ENCODE measurements at regions not wholly inside any gene's neighbourhood (a gene's known extent, or its start where the extent isn't known, plus 50 kb on each side); places are given as distances from the start of the nearest gene placed in this dataset.

GRCh38 chr1:38208716-38209632 is 162.4 kb upstream of the POU3F1 start:
- H3K9me3 ChIP-seq (ENCODE audit: control insufficient read depth in 2 of 2, low read length in 2 of 2): no peaks in the 10 kb centered on the region
- H3K4me1 ChIP-seq (ENCODE audit: control insufficient read depth, insufficient read depth, low read length): no peaks in the 10 kb centered on the region
- H3K9ac ChIP-seq (ENCODE audit: low read length in 2 of 2): no peak overlapping the region
- H3K4me3 ChIP-seq (ENCODE audit: low read length in 2 of 2): no peak overlapping the region
- H3K27ac ChIP-seq (ENCODE audit: low read length): no peak overlapping the region
- peaks cover 4 to 6% of the 10 kb centered on the region in 2 donors for H3K27me3 ChIP-seq (ENCODE audit: control insufficient read depth in 1 of 2, insufficient read depth in 2 of 2, low read length in 2 of 2)
- no peaks in the 10 kb centered on the region for H3K36me3 ChIP-seq (ENCODE audit: control insufficient read depth in 2 of 2, insufficient read depth in 2 of 2, low read length in 2 of 2)

GRCh38 chr1:38207906-38208305 is 161.3 kb upstream of the POU3F1 start:
- no peaks in the 10 kb centered on the region for H3K36me3 ChIP-seq (ENCODE audit: control insufficient read depth in 2 of 2, insufficient read depth in 2 of 2, low read length in 2 of 2)
- no peaks in the 10 kb centered on the region for H3K9me3 ChIP-seq (ENCODE audit: control insufficient read depth in 2 of 2, low read length in 2 of 2)
- H3K4me3 ChIP-seq (ENCODE audit: low read length in 2 of 2): no peak overlapping the region
- no peak overlapping the region for H3K9ac ChIP-seq (ENCODE audit: low read length in 2 of 2)
- no peak overlapping the region for H3K27ac ChIP-seq (ENCODE audit: low read length)
- no peaks in the 10 kb centered on the region for H3K27me3 ChIP-seq (ENCODE audit: control insufficient read depth in 1 of 2, insufficient read depth in 2 of 2, low read length in 2 of 2)
- H3K4me1 ChIP-seq (ENCODE audit: control insufficient read depth, insufficient read depth, low read length): no peaks in the 10 kb centered on the region

- no peak overlapping the region for H3K4me3 ChIP-seq (ENCODE audit: low read length in 2 of 2)
- no peak overlapping the region for H3K27ac ChIP-seq (ENCODE audit: low read length)
- H3K4me1 ChIP-seq (ENCODE audit: control insufficient read depth, insufficient read depth, low read length): no peaks in the 10 kb centered on the region
- no peaks in the 10 kb centered on the region for H3K9me3 ChIP-seq (ENCODE audit: control insufficient read depth in 2 of 2, low read length in 2 of 2)
- H3K9ac ChIP-seq (ENCODE audit: low read length in 2 of 2): no peak overlapping the region
- no peaks in the 10 kb centered on the region for H3K27me3 ChIP-seq (ENCODE audit: control insufficient read depth in 1 of 2, insufficient read depth in 2 of 2, low read length in 2 of 2)
- no peaks in the 10 kb centered on the region for H3K36me3 ChIP-seq (ENCODE audit: control insufficient read depth in 2 of 2, insufficient read depth in 2 of 2, low read length in 2 of 2)
Measured at GRCh38 chr1:38207275-38207674, 160.7 kb upstream of the POU3F1 start.

GRCh38 chr1:38204698-38205097 is 158.1 kb upstream of the POU3F1 start:
- H3K4me1 ChIP-seq (ENCODE audit: control insufficient read depth, insufficient read depth, low read length): no peaks in the 10 kb centered on the region
- no peak overlapping the region for H3K4me3 ChIP-seq (ENCODE audit: low read length in 2 of 2)
- no peaks in the 10 kb centered on the region for H3K36me3 ChIP-seq (ENCODE audit: control insufficient read depth in 2 of 2, insufficient read depth in 2 of 2, low read length in 2 of 2)
- H3K9ac ChIP-seq (ENCODE audit: low read length in 2 of 2): no peak overlapping the region
- no peak overlapping the region for H3K27ac ChIP-seq (ENCODE audit: low read length)
- peaks cover 0 to 2% of the 10 kb centered on the region in 2 donors for H3K27me3 ChIP-seq (ENCODE audit: control insufficient read depth in 1 of 2, insufficient read depth in 2 of 2, low read length in 2 of 2)
- H3K9me3 ChIP-seq (ENCODE audit: control insufficient read depth in 2 of 2, low read length in 2 of 2): peaks cover 0 to 3% of the 10 kb centered on the region in 2 donors

GRCh38 chr1:38203441-38203840 is 156.8 kb upstream of the POU3F1 start:
- no peaks in the 10 kb centered on the region for H3K4me1 ChIP-seq (ENCODE audit: control insufficient read depth, insufficient read depth, low read length)
- peaks cover 0 to 2% of the 10 kb centered on the region in 2 donors for H3K27me3 ChIP-seq (ENCODE audit: control insufficient read depth in 1 of 2, insufficient read depth in 2 of 2, low read length in 2 of 2)
- H3K9me3 ChIP-seq (ENCODE audit: control insufficient read depth in 2 of 2, low read length in 2 of 2): peaks cover 0 to 3% of the 10 kb centered on the region in 2 donors
- no peaks in the 10 kb centered on the region for H3K36me3 ChIP-seq (ENCODE audit: control insufficient read depth in 2 of 2, insufficient read depth in 2 of 2, low read length in 2 of 2)
- no peak overlapping the region for H3K27ac ChIP-seq (ENCODE audit: low read length)
- no peak overlapping the region for H3K4me3 ChIP-seq (ENCODE audit: low read length in 2 of 2)
- no peak overlapping the region for H3K9ac ChIP-seq (ENCODE audit: low read length in 2 of 2)

GRCh38 chr1:38201431-38201830 is 154.8 kb upstream of the POU3F1 start:
- H3K27me3 ChIP-seq (ENCODE audit: control insufficient read depth in 1 of 2, insufficient read depth in 2 of 2, low read length in 2 of 2): peaks cover 0 to 2% of the 10 kb centered on the region in 2 donors
- H3K9me3 ChIP-seq (ENCODE audit: control insufficient read depth in 2 of 2, low read length in 2 of 2): peaks cover 0 to 3% of the 10 kb centered on the region in 2 donors
- H3K9ac ChIP-seq (ENCODE audit: low read length in 2 of 2): no peak overlapping the region
- no peaks in the 10 kb centered on the region for H3K36me3 ChIP-seq (ENCODE audit: control insufficient read depth in 2 of 2, insufficient read depth in 2 of 2, low read length in 2 of 2)
- no peak overlapping the region for H3K27ac ChIP-seq (ENCODE audit: low read length)
- no peak overlapping the region for H3K4me3 ChIP-seq (ENCODE audit: low read length in 2 of 2)
- peaks cover 10% of the 10 kb centered on the region for H3K4me1 ChIP-seq (ENCODE audit: control insufficient read depth, insufficient read depth, low read length)

- no peak overlapping the region for H3K9ac ChIP-seq (ENCODE audit: low read length in 2 of 2)
- H3K9me3 ChIP-seq (ENCODE audit: control insufficient read depth in 2 of 2, low read length in 2 of 2): peaks cover 0 to 3% of the 10 kb centered on the region in 2 donors
- peaks cover 0 to 8% of the 10 kb centered on the region in 2 donors for H3K27me3 ChIP-seq (ENCODE audit: control insufficient read depth in 1 of 2, insufficient read depth in 2 of 2, low read length in 2 of 2)
- H3K27ac ChIP-seq (ENCODE audit: low read length): no peak overlapping the region
- H3K4me3 ChIP-seq (ENCODE audit: low read length in 2 of 2): no peak overlapping the region
- peaks cover 10% of the 10 kb centered on the region for H3K4me1 ChIP-seq (ENCODE audit: control insufficient read depth, insufficient read depth, low read length)
- no peaks in the 10 kb centered on the region for H3K36me3 ChIP-seq (ENCODE audit: control insufficient read depth in 2 of 2, insufficient read depth in 2 of 2, low read length in 2 of 2)
Measured at GRCh38 chr1:38198621-38199020, 152.0 kb upstream of the POU3F1 start.

GRCh38 chr1:38198099-38198498 is 151.5 kb upstream of the POU3F1 start:
- no peak overlapping the region for H3K9ac ChIP-seq (ENCODE audit: low read length in 2 of 2)
- peaks cover 0 to 8% of the 10 kb centered on the region in 2 donors for H3K27me3 ChIP-seq (ENCODE audit: control insufficient read depth in 1 of 2, insufficient read depth in 2 of 2, low read length in 2 of 2)
- H3K9me3 ChIP-seq (ENCODE audit: control insufficient read depth in 2 of 2, low read length in 2 of 2): peaks cover 0 to 3% of the 10 kb centered on the region in 2 donors
- peaks cover 10% of the 10 kb centered on the region for H3K4me1 ChIP-seq (ENCODE audit: control insufficient read depth, insufficient read depth, low read length)
- H3K27ac ChIP-seq (ENCODE audit: low read length): no peak overlapping the region
- H3K36me3 ChIP-seq (ENCODE audit: control insufficient read depth in 2 of 2, insufficient read depth in 2 of 2, low read length in 2 of 2): no peaks in the 10 kb centered on the region
- H3K4me3 ChIP-seq (ENCODE audit: low read length in 2 of 2): no peak overlapping the region

GRCh38 chr1:38197312-38198061 is 150.9 kb upstream of the POU3F1 start:
- peaks cover 10% of the 10 kb centered on the region for H3K4me1 ChIP-seq (ENCODE audit: control insufficient read depth, insufficient read depth, low read length)
- peaks cover 0 to 8% of the 10 kb centered on the region in 2 donors for H3K27me3 ChIP-seq (ENCODE audit: control insufficient read depth in 1 of 2, insufficient read depth in 2 of 2, low read length in 2 of 2)

GRCh38 chr1:38194472-38194871 is 147.9 kb upstream of the POU3F1 start:
- Histone ChIP-seq H3K9me3 (ENCODE audit: control insufficient read depth in 2 of 2, low read length in 2 of 2) (no peaks in the 10 kb centered on the region), H3K27ac (ENCODE audit: low read length) (no peak overlapping the region), H3K9ac (ENCODE audit: low read length in 2 of 2) (no peak overlapping the region), H3K4me3 (ENCODE audit: low read length in 2 of 2) (no peak overlapping the region), H3K4me1 (ENCODE audit: control insufficient read depth, insufficient read depth, low read length) (peaks cover 10% of the 10 kb centered on the region), H3K27me3 (ENCODE audit: control insufficient read depth in 1 of 2, insufficient read depth in 2 of 2, low read length in 2 of 2) (peaks cover 0 to 8% of the 10 kb centered on the region in 2 donors), H3K36me3 (ENCODE audit: control insufficient read depth in 2 of 2, insufficient read depth in 2 of 2, low read length in 2 of 2) (no peaks in the 10 kb centered on the region)

More at GRCh38 chr1:38197312-38198061, 150.9 kb upstream of the POU3F1 start:
- H3K9me3 ChIP-seq (ENCODE audit: control insufficient read depth in 2 of 2, low read length in 2 of 2): peaks cover 0 to 3% of the 10 kb centered on the region in 2 donors
- H3K27ac ChIP-seq (ENCODE audit: low read length): no peak overlapping the region
- peak overlapping the region in 1 of 2 donors; percentile 29 for H3K9ac ChIP-seq (ENCODE audit: low read length in 2 of 2)
- no peak overlapping the region for H3K4me3 ChIP-seq (ENCODE audit: low read length in 2 of 2)
- no peaks in the 10 kb centered on the region for H3K36me3 ChIP-seq (ENCODE audit: control insufficient read depth in 2 of 2, insufficient read depth in 2 of 2, low read length in 2 of 2)
